Testis (tissue), 2 donors: ENCODE measurements at regions not wholly inside any gene's neighbourhood (a gene's known extent, or its start where the extent isn't known, plus 50 kb on each side); places are given as distances from the start of the nearest gene placed in this dataset.

ENCODE experiments used
- CTCF ChIP-seq, 3 experiments: fragments of 450-650 bp in 2 of 3; fragments of 200-600 bp in 1 of 3; sonication (generic) in 1 of 3; IDR thresholded peaks; one replicate each; pipeline ENCODE4 v1.5.1; 2016 to 2019; ENCODE audit warnings: antibody characterized with exemption in 3 of 3, mild to moderate bottlenecking in 2 of 3, moderate library complexity in 1 of 3
- POLR2A ChIP-seq: fragments of 450-650 bp; IDR thresholded peaks from one replicate; pipeline ENCODE4 v1.6.1; 2017; ENCODE audit warnings: antibody characterized with exemption, mild to moderate bottlenecking, moderate library complexity

GRCh38 chr18:26706911-26707351, 158.6 kb downstream of the AQP4 start:
- TF ChIP-seq CTCF (IDR thresholded peaks at IDR 0.05) (no peak), POLR2A (no peak)
